ENCODE measurements at regions not wholly inside any gene's neighbourhood (a gene's known extent, or its start where the extent isn't known, plus 50 kb on each side); places are given as distances from the start of the nearest gene placed in this dataset.

- no peak for DNase-seq
- Histone ChIP-seq H4K20me1 (ENCODE audit: low read length) (no peaks in the 10 kb centered on the region), H3K27me3 (ENCODE audit: low read length) (no peaks in the 10 kb centered on the region), H3K9me2 (replicated peaks; ENCODE audit: low read length) (no peaks in the 10 kb centered on the region), H3K27ac (ENCODE audit: low read length) (no peak overlapping the region), H3K9ac (ENCODE audit: low read length) (no peak overlapping the region), H3F3A (ENCODE audit: low read length, unreplicated experiment) (no peaks in the 10 kb centered on the region), H2AFZ (ENCODE audit: low read length) (no peak overlapping the region), H3K4me3 (ENCODE audit: low read length) (no peak overlapping the region), H3K4me2 (ENCODE audit: low read length) (no peak overlapping the region), H3K4me1 (ENCODE audit: insufficient read depth, low read length) (peaks cover 8% of the 10 kb centered on the region), H3K36me3 (ENCODE audit: low read depth, low read length) (no peaks in the 10 kb centered on the region), H3K79me2 (ENCODE audit: low read length) (no peaks in the 10 kb centered on the region), H3K9me3 (ENCODE audit: low read length) (no peaks in the 10 kb centered on the region)
- no TSS peak for BruUV-seq (replicated peaks)
- POLR2A ChIA-PET (ENCODE audit: unreplicated experiment): no interaction called here
- CTCF ChIA-PET: no interaction called here
- intact Hi-C loops (cut with micrococcal nuclease): no loop called here
- no peak for TF ChIP-seq CTCF (conservative IDR thresholded peaks at IDR 0.05; ENCODE audit: low read depth, low read length)
- no peak for TF ChIP-seq EZH2phosphoT487 (IDR thresholded peaks at IDR 0.05; ENCODE audit: borderline replicate concordance, low read length)
- no peak for ATAC-seq
Measured at GRCh38 chr5:54651482-54652076, 134.0 kb downstream of the SNX18 start.

GRCh38 chr5:54649041-54649504 is 131.5 kb downstream of the SNX18 start:
- Histone ChIP-seq H3K9me3 (ENCODE audit: low read length) (no peaks in the 10 kb centered on the region), H3K27me3 (ENCODE audit: low read length) (no peaks in the 10 kb centered on the region), H2AFZ (ENCODE audit: low read length) (no peak overlapping the region), H3K4me1 (ENCODE audit: insufficient read depth, low read length) (peaks cover 18% of the 10 kb centered on the region), H3F3A (ENCODE audit: low read length, unreplicated experiment) (no peaks in the 10 kb centered on the region), H3K36me3 (ENCODE audit: low read depth, low read length) (no peaks in the 10 kb centered on the region), H3K27ac (ENCODE audit: low read length) (no peak overlapping the region), H3K4me3 (ENCODE audit: low read length) (no peak overlapping the region), H3K9ac (ENCODE audit: low read length) (no peak overlapping the region), H3K9me2 (replicated peaks; ENCODE audit: low read length) (no peaks in the 10 kb centered on the region), H3K79me2 (ENCODE audit: low read length) (no peaks in the 10 kb centered on the region), H4K20me1 (ENCODE audit: low read length) (no peaks in the 10 kb centered on the region), H3K4me2 (ENCODE audit: low read length) (no peak overlapping the region)
- POLR2A ChIA-PET (ENCODE audit: unreplicated experiment): no interaction called here
- no peak for TF ChIP-seq EZH2 (IDR thresholded peaks at IDR 0.05; ENCODE audit: low read length, unreplicated experiment)
- no peak for TF ChIP-seq EZH2phosphoT487 (IDR thresholded peaks at IDR 0.05; ENCODE audit: borderline replicate concordance, low read length)
- CTCF ChIA-PET: no interaction called here
- DNase-seq: no peak
- intact Hi-C loops (cut with micrococcal nuclease): loop anchor here (10.0 kb wide), 1 partner anchor 124 kb away; no protein-coding TSS in a partner anchor
- ATAC-seq: no peak
- no TSS peak for BruUV-seq (replicated peaks)

GRCh38 chr5:54646356-54647101 is 129.0 kb downstream of the SNX18 start:
- H3F3A ChIP-seq (ENCODE audit: low read length, unreplicated experiment): no peaks in the 10 kb centered on the region
- peak; percentile 44 for DNase-seq
- peaks cover 32% of the 10 kb centered on the region for H3K4me1 ChIP-seq (ENCODE audit: insufficient read depth, low read length)
- H3K4me2 ChIP-seq (ENCODE audit: low read length): peak overlapping the region; percentile 39; the same call in 1 of the 2 replicates
- no peaks in the 10 kb centered on the region for H4K20me1 ChIP-seq (ENCODE audit: low read length)
- H3K27me3 ChIP-seq (ENCODE audit: low read length): no peaks in the 10 kb centered on the region
- BruUV-seq (replicated peaks): no TSS peak
- no peaks in the 10 kb centered on the region for H3K79me2 ChIP-seq (ENCODE audit: low read length)
- no peaks in the 10 kb centered on the region for H3K9me3 ChIP-seq (ENCODE audit: low read length)
- peak overlapping the region; percentile 48; the same call in 1 of the 2 replicates for H2AFZ ChIP-seq (ENCODE audit: low read length)
- CTCF ChIA-PET: interaction anchor here (0.6 kb wide), 1 partner anchor 221 kb away, joined by 4 read pairs; no protein-coding TSS in a partner anchor
- POLR2A ChIA-PET (ENCODE audit: unreplicated experiment): no interaction called here
- no peak overlapping the region for H3K4me3 ChIP-seq (ENCODE audit: low read length)
- intact Hi-C loops (cut with micrococcal nuclease): loop anchor here (10.0 kb wide), 1 partner anchor 122 kb away; no protein-coding TSS in a partner anchor
- no peaks in the 10 kb centered on the region for H3K36me3 ChIP-seq (ENCODE audit: low read depth, low read length)
- ATAC-seq: peak; percentile 56
- no peaks in the 10 kb centered on the region for H3K9me2 ChIP-seq (replicated peaks; ENCODE audit: low read length)
- H3K9ac ChIP-seq (ENCODE audit: low read length): no peak overlapping the region
- no peak overlapping the region for H3K27ac ChIP-seq (ENCODE audit: low read length)
- no peak for TF ChIP-seq EZH2 (IDR thresholded peaks at IDR 0.05; ENCODE audit: low read length, unreplicated experiment)
- TF ChIP-seq EZH2phosphoT487 (IDR thresholded peaks at IDR 0.05; ENCODE audit: borderline replicate concordance, low read length): no peak
- no peak for TF ChIP-seq CTCF (conservative IDR thresholded peaks at IDR 0.05; ENCODE audit: low read depth, low read length)
